T-helper 1 cell treated with Interleukin-12 subunit alpha and Interleukin-12 subunit beta and Interleukin-4 antibody, amounts not matched to agents 30 μg/mL and 1 μg/mL, for 36 hours (primary cell): ENCODE measurements at regions not wholly inside any gene's neighbourhood (a gene's known extent, or its start where the extent isn't known, plus 50 kb on each side); places are given as distances from the start of the nearest gene placed in this dataset.
"Not testable (repeated sequence)": the region's sequence is repeated elsewhere in the genome, so short reads cannot be mapped to it uniquely, and the experiment has no call there.

Experiments used
- H3K27ac Mint-ChIP-seq: one replicate; pipeline ENCODE4 v1.8.0; 2021; ENCODE audit warnings: mild to moderate bottlenecking, mixed read lengths
- H3K27me3 Mint-ChIP-seq: one replicate; pipeline ENCODE4 v1.8.0; 2021; ENCODE audit warnings: low read depth, mixed read lengths
- H3K36me3 Mint-ChIP-seq: one replicate; pipeline ENCODE4 v1.8.0; 2021; ENCODE audit warnings: low read depth, mixed read lengths
- H3K4me1 Mint-ChIP-seq: one replicate; pipeline ENCODE4 v1.8.0; 2021; ENCODE audit warnings: low read depth, mixed read lengths
- H3K4me3 Mint-ChIP-seq: one replicate; pipeline ENCODE4 v1.8.0; 2021; ENCODE audit warnings: mild to moderate bottlenecking, moderate library complexity, mixed read lengths
- H3K9me3 Mint-ChIP-seq: one replicate; pipeline ENCODE4 v1.8.0; 2021; ENCODE audit warnings: mixed read lengths

DNA sequence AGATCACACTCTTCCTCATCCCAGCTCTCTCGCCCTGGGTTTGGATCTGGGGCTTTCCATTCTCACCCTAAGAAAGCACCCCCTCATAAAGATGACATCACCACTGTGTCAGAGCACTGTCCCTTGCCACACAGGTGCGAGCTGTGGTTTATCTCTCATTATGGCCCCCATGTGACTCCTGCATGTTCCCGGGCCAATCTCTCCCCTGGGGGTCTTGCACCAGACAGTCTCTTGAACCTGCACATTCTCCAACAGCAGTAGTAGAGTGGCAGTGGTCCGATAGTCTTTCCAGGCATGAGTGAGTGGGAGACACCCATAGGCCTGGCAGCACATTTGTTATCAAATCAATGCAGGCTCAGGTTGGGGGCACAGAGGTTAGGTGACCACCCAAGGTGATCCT, 130.5 kb downstream of the HRH4 start:
- Mint-ChIP-seq H3K4me1 (no peaks in the 10 kb centered on the region), H3K4me3 (no peak overlapping the region), H3K9me3 (no peaks in the 10 kb centered on the region), H3K36me3 (no peaks in the 10 kb centered on the region), H3K27me3 (no peaks in the 10 kb centered on the region), H3K27ac (no peak overlapping the region)

DNA sequence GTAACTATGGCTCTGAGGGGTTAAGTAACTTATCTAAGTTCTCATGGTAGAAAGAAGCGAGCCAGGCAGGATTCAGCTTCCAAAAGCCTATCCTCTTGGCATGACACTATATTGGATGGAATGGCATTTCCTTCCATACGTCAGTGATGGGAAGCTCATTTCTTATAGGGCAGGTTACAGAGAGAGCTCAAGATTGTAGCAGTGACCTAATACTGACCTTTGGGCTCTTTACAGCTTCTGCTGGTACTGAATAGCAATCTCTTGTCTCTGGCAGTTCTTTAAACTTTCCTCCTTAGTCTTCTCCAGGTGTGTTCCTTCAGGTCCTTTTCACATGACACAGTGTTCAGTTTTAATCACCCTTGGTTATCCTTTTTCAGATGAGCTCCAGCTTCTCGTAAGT, 133.0 kb downstream of the HRH4 start:
- no peak overlapping the region for H3K27ac Mint-ChIP-seq
- H3K9me3 Mint-ChIP-seq: no peaks in the 10 kb centered on the region
- H3K27me3 Mint-ChIP-seq: no peaks in the 10 kb centered on the region
- no peaks in the 10 kb centered on the region for H3K36me3 Mint-ChIP-seq
- H3K4me1 Mint-ChIP-seq: no peaks in the 10 kb centered on the region
- no peak overlapping the region for H3K4me3 Mint-ChIP-seq

DNA sequence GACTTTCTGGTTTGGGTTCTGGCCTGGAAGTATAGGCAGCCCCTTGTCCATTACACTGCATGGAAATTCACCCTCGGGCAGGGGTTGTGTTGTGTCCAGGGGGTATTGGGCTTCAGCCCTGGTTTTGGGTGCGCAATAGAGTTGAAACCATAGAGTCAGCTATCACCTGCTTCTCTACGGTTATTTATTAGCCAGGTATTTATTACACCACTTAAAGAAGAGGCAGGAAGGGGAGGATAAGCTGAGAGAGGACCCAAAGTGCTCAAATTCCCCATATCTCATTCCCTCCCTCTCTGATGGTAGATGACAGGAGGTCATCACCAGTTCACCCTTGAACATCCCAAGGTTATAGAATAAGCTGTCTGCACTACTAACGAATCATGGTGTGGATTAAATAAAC, 133.4 kb downstream of the HRH4 start:
- no peaks in the 10 kb centered on the region for H3K9me3 Mint-ChIP-seq
- no peaks in the 10 kb centered on the region for H3K36me3 Mint-ChIP-seq
- H3K4me1 Mint-ChIP-seq: no peaks in the 10 kb centered on the region
- H3K27me3 Mint-ChIP-seq: no peaks in the 10 kb centered on the region
- no peak overlapping the region for H3K4me3 Mint-ChIP-seq
- H3K27ac Mint-ChIP-seq: no peak overlapping the region

DNA sequence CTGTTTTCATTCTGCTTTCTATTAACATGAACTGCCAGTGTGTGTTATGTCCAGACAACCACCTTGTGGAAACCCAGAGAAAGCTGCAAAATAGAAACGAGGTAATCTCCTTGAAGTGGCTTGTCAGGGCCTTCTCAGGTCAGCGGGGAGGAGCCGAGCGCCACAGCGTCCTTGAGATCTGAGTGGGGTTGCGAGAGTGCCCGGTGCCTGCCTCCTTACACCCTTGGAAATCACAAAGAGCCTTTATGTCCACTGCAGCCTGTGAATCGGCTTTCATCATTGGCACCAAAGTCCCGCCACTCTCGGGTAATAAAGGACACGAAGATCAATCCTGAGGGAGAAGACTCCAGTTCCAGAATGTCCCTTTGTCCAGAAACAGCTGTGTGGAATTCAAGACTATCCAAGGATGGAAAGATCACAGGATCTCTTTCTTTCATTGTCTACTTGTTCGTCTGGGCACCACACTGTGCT, 135.2 kb downstream of the HRH4 start:
- no peaks in the 10 kb centered on the region for H3K9me3 Mint-ChIP-seq
- no peak overlapping the region for H3K4me3 Mint-ChIP-seq
- H3K27ac Mint-ChIP-seq: no peak overlapping the region
- H3K36me3 Mint-ChIP-seq: no peaks in the 10 kb centered on the region
- H3K4me1 Mint-ChIP-seq: no peaks in the 10 kb centered on the region
- no peaks in the 10 kb centered on the region for H3K27me3 Mint-ChIP-seq

DNA sequence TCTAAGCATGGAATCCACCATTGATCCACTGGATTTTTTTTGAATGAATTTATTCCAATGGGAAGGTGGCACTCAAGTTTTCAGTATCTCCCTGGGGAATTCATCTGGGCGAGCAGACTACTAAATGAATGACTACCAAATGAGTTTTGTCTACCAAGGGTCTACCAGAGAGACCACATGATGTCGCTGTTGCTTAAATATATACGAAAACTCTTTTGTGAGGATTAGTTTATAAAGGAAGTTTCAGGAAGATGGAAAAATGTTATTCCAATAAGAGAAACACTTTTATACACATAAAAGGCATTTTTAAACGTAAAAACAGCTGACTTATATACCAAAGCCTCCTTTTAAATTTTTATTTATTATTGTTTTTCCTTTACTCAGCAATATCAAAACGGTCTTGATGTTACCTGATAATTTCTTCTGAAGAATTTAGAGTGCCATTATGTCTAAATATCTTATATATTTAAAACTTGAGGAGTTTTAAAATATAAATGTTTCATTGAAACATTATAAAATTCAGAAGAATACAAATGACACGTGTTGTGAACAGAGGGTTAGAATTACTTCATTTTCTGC, 139.7 kb downstream of the HRH4 start:
- no peak overlapping the region for H3K27ac Mint-ChIP-seq
- H3K27me3 Mint-ChIP-seq: no peaks in the 10 kb centered on the region
- H3K36me3 Mint-ChIP-seq: no peaks in the 10 kb centered on the region
- H3K4me3 Mint-ChIP-seq: no peak overlapping the region
- no peaks in the 10 kb centered on the region for H3K9me3 Mint-ChIP-seq
- H3K4me1 Mint-ChIP-seq: no peaks in the 10 kb centered on the region

DNA sequence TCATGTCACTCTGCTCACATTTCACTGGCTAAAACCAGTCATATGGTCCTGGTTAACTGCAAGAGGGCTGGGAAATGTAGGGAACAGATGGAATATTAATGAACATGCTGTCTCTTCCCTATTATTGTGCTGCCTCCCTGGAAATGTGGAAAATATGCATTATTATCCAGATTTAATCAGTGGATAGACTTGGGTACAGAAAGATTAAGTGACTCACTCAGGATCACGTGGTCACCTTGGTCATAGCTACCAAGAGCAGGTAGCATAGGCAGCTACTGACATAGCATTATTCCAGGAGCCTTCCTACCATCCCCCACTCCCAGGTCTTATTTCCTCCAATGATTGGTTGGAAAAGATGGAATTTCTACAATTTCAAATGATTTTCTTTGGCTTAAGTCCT, 141.1 kb downstream of the HRH4 start:
- H3K4me3 Mint-ChIP-seq: no peak overlapping the region
- no peaks in the 10 kb centered on the region for H3K9me3 Mint-ChIP-seq
- H3K27me3 Mint-ChIP-seq: no peaks in the 10 kb centered on the region
- no peaks in the 10 kb centered on the region for H3K4me1 Mint-ChIP-seq
- no peaks in the 10 kb centered on the region for H3K36me3 Mint-ChIP-seq
- H3K27ac Mint-ChIP-seq: no peak overlapping the region

DNA sequence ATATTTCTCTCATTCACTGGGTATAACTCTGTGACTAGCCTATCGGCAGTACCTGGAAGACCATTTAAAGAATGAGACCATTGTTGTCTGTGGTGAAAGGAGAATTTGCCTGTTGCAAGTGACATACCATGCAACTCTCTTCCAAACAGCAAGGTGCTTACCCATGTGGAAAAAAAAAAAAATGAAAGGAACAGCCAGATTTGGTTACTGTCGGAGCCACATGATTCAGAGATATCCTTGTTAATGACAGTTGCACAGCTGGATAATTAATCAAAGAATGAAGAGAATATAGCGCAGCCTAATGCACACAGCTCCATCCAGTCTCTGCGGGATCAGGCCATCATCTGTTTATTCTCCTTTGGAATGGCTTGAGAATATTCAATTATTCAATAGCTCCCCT, 141.8 kb downstream of the HRH4 start:
- Mint-ChIP-seq H3K4me3 (no peak overlapping the region), H3K36me3 (no peaks in the 10 kb centered on the region), H3K9me3 (no peaks in the 10 kb centered on the region), H3K27me3 (no peaks in the 10 kb centered on the region), H3K27ac (no peak overlapping the region), H3K4me1 (no peaks in the 10 kb centered on the region)

DNA sequence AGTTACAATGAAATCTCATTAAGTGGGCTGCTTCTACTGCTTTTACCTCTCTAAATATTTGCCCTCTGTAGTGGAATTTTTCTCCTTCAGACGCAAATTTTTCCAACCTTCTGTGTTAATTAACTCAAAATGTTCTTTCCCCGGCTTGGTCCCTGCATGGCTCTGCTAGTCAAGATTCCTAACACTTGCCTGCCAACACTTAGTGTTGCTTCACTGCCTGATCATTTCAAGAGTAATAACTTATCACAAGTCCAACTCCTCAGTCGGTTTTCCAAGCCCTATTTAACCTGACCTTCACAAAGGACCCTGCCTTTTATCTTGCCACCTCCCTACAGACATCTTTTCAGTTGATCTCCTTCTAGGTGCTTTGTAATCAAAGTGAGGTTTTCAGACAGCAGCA, 142.7 kb downstream of the HRH4 start:
- Mint-ChIP-seq H3K27me3 (no peaks in the 10 kb centered on the region), H3K27ac (no peak overlapping the region), H3K4me1 (no peaks in the 10 kb centered on the region), H3K36me3 (no peaks in the 10 kb centered on the region), H3K4me3 (no peak overlapping the region), H3K9me3 (no peaks in the 10 kb centered on the region)

DNA sequence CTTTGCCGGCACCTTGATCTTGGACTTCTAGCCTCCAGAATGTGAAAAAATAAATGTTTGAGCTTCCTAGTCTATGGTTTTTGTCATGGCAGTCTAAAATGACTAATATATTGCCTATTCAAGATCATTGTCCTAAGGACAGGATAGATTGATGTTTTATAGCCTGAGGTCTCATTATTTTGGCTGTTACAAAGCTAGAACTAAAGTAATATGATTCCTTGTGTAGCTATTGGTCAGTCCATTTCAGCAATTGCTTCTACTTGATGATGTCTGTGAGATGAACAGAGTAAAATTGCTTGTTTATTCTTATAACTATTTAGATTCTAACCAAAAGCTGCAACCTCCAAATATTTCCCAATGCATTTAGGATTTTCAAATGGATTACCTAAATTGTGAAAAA, 145.0 kb downstream of the HRH4 start:
- Mint-ChIP-seq H3K36me3 (no peaks in the 10 kb centered on the region), H3K4me3 (no peak overlapping the region), H3K9me3 (no peaks in the 10 kb centered on the region), H3K4me1 (no peaks in the 10 kb centered on the region), H3K27me3 (no peaks in the 10 kb centered on the region), H3K27ac (no peak overlapping the region)

DNA sequence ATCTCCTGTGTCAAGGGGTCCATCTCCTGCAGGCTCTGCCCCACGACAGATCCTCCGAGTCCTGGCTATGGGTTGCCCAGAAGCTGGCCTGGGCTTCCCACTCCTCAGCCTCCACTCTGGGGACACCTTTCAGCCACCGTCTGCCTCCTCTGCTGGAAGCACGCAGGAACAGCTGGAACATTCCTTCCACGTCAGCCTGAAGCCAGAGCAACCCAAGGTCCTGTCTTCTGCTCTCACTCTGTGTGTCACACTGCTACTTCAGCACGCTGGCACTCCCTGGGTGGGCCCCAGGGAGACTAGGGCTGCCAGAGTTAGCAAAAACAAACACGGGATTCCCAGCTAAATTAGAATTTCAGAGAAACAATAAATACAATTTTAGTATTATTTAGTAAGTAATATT, 148.8 kb downstream of the HRH4 start:
- Mint-ChIP-seq H3K9me3 (no peaks in the 10 kb centered on the region), H3K4me1 (no peaks in the 10 kb centered on the region), H3K27ac (no peak overlapping the region), H3K27me3 (no peaks in the 10 kb centered on the region), H3K4me3 (no peak overlapping the region), H3K36me3 (no peaks in the 10 kb centered on the region)

DNA sequence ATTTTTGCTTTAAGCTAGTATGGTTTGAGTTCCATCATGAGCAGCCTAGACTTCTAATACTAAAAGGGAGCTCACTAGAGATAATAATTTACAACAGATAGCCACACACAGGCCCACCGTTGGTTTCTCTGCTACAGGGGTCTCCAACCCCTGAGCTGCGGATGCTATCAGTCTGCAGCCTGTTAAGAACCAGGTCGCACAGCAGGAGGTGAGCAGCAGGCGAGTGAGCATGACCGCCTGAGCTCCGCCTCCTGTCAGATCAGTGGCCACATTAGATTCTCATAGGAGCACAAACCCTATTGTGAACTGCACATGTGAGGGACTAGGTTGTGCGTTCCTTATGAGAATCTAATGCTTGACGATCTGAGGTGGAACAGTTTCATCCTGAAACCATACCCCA, 150.6 kb downstream of the HRH4 start:
- H3K27ac Mint-ChIP-seq: no peak overlapping the region
- H3K9me3 Mint-ChIP-seq: no peaks in the 10 kb centered on the region
- no peak overlapping the region for H3K4me3 Mint-ChIP-seq
- H3K27me3 Mint-ChIP-seq: no peaks in the 10 kb centered on the region
- no peaks in the 10 kb centered on the region for H3K4me1 Mint-ChIP-seq
- H3K36me3 Mint-ChIP-seq: no peaks in the 10 kb centered on the region

DNA sequence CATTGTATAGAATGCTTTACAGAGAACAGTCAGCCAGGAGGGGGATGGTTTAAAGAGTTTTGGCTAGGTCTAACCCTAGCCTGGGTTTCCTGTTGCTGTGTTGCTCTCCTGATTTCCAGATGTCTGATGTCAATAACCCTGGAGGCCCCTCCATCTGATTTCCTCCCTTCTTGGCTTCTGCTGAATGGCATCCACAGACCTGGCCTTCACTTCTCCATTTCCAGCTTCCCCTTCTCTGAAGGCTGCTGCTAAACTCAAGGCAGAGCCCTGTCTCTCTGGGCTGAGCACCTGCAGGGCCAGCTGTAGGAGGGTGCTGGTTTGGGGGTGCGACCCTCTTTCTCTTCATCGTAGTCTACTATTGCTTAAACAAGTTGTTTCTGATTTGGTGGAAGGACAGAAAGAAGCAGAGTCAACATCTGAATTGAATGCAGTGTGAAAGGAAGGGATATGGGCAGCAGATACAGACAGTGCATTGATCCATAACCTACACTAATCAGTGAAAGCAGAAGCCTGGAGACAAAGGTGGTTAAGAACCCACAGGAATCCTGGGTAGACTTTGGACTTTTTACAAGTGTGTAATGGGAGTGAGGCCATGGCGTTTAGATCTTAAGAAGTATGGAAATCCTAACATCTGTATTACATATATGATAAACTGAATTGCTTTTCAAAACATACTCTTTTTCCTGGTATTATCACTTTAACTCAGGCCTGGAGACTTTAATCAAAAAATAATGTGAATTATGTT, 153.6 kb downstream of the HRH4 start:
- H3K4me1 Mint-ChIP-seq: no peaks in the 10 kb centered on the region
- H3K27ac Mint-ChIP-seq: no peak overlapping the region
- no peaks in the 10 kb centered on the region for H3K36me3 Mint-ChIP-seq

DNA sequence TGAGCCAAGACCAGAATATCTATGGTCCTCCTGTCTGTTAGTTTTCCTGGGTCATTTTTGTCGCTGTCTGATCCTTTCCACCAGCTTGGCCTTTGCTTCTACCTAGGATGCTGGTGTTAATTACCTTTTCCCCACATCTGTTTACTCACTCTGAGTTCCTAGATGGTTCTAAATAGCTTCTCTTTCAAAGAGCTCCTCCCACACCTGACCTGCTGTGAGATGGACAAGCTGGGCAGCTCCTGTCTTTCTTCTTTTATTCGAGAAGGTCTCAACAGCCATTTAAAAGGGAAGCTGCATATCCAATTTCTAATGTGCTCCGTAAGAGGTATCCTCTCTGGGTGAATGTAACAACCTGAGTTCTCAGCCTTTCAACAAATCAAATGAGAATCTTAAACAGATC, 156.2 kb downstream of the HRH4 start:
- Mint-ChIP-seq H3K4me1 (no peaks in the 10 kb centered on the region), H3K4me3 (no peak overlapping the region), H3K9me3 (no peaks in the 10 kb centered on the region), H3K27me3 (no peaks in the 10 kb centered on the region), H3K27ac (no peak overlapping the region), H3K36me3 (no peaks in the 10 kb centered on the region)

More for the DNA sequence above, 153.6 kb downstream of the HRH4 start:
- Mint-ChIP-seq H3K9me3 (no peaks in the 10 kb centered on the region), H3K27me3 (no peaks in the 10 kb centered on the region), H3K4me3 (no peak overlapping the region)

DNA sequence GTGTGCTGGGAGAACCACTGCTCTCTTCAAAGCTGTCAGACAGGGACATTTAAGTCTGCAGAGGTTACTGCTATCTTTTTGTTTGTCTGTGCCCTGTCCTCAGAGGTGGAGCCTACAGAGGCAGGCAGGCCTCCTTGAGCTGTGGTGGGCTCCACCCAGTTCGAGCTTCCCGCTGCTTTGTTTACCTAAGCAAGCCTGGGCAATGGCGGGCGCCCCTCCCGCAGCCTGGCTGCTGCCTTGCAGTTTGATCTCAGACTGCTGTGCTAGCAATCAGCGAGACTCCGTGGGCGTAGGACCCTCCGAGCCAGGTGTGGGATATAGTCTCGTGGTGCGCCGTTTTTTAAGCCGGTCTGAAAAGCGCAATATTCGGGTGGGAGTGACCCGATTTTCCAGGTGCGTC, 164.0 kb downstream of the HRH4 start:
- not testable (repeated sequence) for H3K27ac Mint-ChIP-seq, H3K4me1 Mint-ChIP-seq, H3K9me3 Mint-ChIP-seq, H3K4me3 Mint-ChIP-seq, H3K36me3 Mint-ChIP-seq, H3K27me3 Mint-ChIP-seq

DNA sequence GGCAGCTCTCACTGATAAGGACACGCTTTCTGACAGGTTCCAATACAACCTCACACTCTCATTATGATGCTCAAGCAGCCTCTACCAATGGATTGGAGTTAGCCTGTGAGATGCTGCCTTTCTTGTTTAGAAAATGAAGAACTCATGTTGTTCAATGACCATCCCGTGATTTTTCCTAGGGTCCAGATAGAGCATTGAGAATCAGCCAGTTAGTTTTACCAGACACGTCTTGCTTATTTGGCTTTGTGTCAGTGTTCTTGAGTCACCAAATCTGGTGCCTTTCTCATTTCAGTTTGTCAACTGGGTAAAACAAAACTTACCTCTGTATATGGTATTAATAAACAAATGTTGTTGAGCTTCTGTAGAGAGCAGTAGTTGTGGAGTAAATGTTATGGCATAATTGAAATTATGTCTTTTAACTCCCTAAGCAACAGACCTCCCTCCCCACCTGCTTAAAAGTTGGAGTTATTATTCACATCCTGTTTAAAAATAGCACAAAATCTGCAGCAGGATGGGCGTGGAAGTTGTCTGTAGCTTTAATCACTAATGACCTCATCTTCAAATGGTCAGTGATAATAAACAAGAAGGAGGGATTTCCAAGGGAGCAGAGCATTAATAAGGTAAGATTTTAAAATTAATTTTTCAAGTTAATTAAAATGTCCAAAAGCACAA, 167.3 kb downstream of the HRH4 start:
- Mint-ChIP-seq H3K36me3 (no peaks in the 10 kb centered on the region), H3K9me3 (no peaks in the 10 kb centered on the region), H3K4me1 (no peaks in the 10 kb centered on the region), H3K27me3 (no peaks in the 10 kb centered on the region), H3K27ac (no peak overlapping the region), H3K4me3 (no peak overlapping the region)
